OCI-LY1 (cell line): ENCODE measurements at regions not wholly inside any gene's neighbourhood (a gene's known extent, or its start where the extent isn't known, plus 50 kb on each side); places are given as distances from the start of the nearest gene placed in this dataset.

Source experiments
- H2AFZ ChIP-seq: fragments of 200-600 bp; sonication (generic), shearing (Covaris generic); 2 replicates; pipeline ENCODE4 v1.6.0; 2014; ENCODE audit warnings: antibody characterized with exemption, mild to moderate bottlenecking, low read length
- H3F3A ChIP-seq: fragments of 200-600 bp; sonication (generic), shearing (Covaris generic); 2 replicates; pipeline ENCODE4 v1.6.0; 2014; ENCODE audit warnings: mild to moderate bottlenecking, antibody characterized with exemption, low read length, moderate library complexity; ENCODE audit not compliant: insufficient read depth
- H3K27ac ChIP-seq: fragments of 200-600 bp; sonication (generic); 2 replicates; pipeline ENCODE4 v1.5.1; 2014; ENCODE audit warnings: low read length, mixed run types, mild to moderate bottlenecking, low read depth; ENCODE audit not compliant: poor library complexity, severe bottlenecking
- H3K27me3 ChIP-seq: fragments of 200-600 bp; sonication (generic); 2 replicates; pipeline ENCODE4 v1.6.0; 2014; ENCODE audit warnings: antibody characterized with exemption, mild to moderate bottlenecking, low read length, moderate library complexity; ENCODE audit not compliant: insufficient read depth
- H3K36me3 ChIP-seq: fragments of 200-600 bp; sonication (generic); 2 replicates; pipeline ENCODE4 v1.6.1; 2014; ENCODE audit warnings: mild to moderate bottlenecking, antibody characterized with exemption, low read length, moderate library complexity, mixed read lengths; ENCODE audit not compliant: insufficient read depth
- H3K4me1 ChIP-seq: fragments of 200-600 bp; sonication (generic); 2 replicates; pipeline ENCODE4 v1.5.1; 2014; ENCODE audit warnings: mild to moderate bottlenecking, low read length, moderate library complexity; ENCODE audit not compliant: insufficient read depth, severe bottlenecking
- H3K4me2 ChIP-seq: fragments of 200-600 bp; sonication (generic), shearing (Covaris generic); 2 replicates; pipeline ENCODE4 v1.6.1; 2014; ENCODE audit warnings: low read length
- H3K4me3 ChIP-seq: fragments of 200-600 bp; sonication (generic); 2 replicates; pipeline ENCODE4 v1.5.1; 2014; ENCODE audit warnings: low read length, low read depth, mild to moderate bottlenecking, mixed read lengths; ENCODE audit not compliant: poor library complexity, severe bottlenecking
- H3K79me2 ChIP-seq: fragments of 200-600 bp; shearing (Covaris generic); 2 replicates; pipeline ENCODE4 v1.6.1; 2016; ENCODE audit warnings: mixed run types, low read length, mixed read lengths; ENCODE audit not compliant: insufficient read depth
- H3K9ac ChIP-seq: fragments of 200-600 bp; sonication (generic), shearing (Covaris generic); 2 replicates; pipeline ENCODE4 v1.6.1; 2014; ENCODE audit warnings: mild to moderate bottlenecking, low read length, mixed read lengths
- H3K9me2 ChIP-seq: fragments of 200-600 bp; sonication (generic), shearing (Covaris generic); 2 replicates; pipeline ENCODE4 v1.6.1; 2014; ENCODE audit warnings: low read depth, mild to moderate bottlenecking, low read length, mixed read lengths
- H3K9me3 ChIP-seq: fragments of 200-600 bp; shearing (Covaris generic); 2 replicates; pipeline ENCODE4 v1.6.1; 2014; ENCODE audit warnings: low read length, mixed read lengths
- H4K20me1 ChIP-seq: fragments of 200-600 bp; sonication (generic), shearing (Covaris generic); 2 replicates; pipeline ENCODE4 v1.6.0; 2016; ENCODE audit warnings: mild to moderate bottlenecking, low read length; ENCODE audit not compliant: insufficient read depth
- EZH2 ChIP-seq: fragments of 200-600 bp; sonication (generic), shearing (Covaris generic); IDR thresholded peaks from 2 replicates; pipeline ENCODE4 v1.8.0; 2017; ENCODE audit warnings: borderline replicate concordance, mixed run types, mild to moderate bottlenecking, antibody characterized with exemption, low read length, moderate library complexity, mixed read lengths
- TF ChIP-seq, protein P1 (sequence below): fragments of 200-600 bp; sonication (generic), shearing (Covaris generic); IDR thresholded peaks from 2 replicates; pipeline ENCODE4 v1.5.1; 2017; ENCODE audit warnings: mild to moderate bottlenecking, antibody characterized with exemption, low read length, moderate library complexity, mixed read lengths

DNA sequence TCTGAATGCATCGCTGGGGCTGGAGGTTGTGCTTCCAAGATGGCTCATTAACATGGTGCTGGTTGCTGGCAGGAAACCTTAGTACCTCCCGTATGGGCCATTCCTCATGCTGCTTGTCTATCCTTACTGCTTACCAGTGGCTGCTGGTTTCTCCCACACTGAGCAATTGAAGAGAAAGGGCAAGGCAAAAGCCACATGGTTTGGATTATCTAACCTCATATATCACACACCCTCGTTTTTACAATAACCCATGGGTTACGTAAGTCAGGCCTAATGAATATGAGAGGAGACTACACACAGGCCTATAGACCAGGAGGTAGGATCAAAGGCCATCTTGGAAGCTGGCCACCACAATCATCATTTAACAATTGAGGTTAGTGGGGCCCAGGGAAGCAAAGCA, 141.8 kb upstream of the EDNRA start:
- H2AFZ ChIP-seq, result no peak overlapping the region

GRCh38 chr4:147340111-147340510, 140.8 kb upstream of the EDNRA start:
- no peaks in the 10 kb centered on the region for H4K20me1 ChIP-seq
- H3F3A ChIP-seq, result no peaks in the 10 kb centered on the region
- H3K4me3 ChIP-seq, result no peak overlapping the region
- H3K27ac ChIP-seq, result no peak overlapping the region
- no peaks in the 10 kb centered on the region for H3K9me3 ChIP-seq
- no peaks in the 10 kb centered on the region for H3K4me1 ChIP-seq
- H3K79me2 ChIP-seq, result no peaks in the 10 kb centered on the region
- no peak overlapping the region for H3K9ac ChIP-seq
- no peaks in the 10 kb centered on the region for H3K9me2 ChIP-seq
- no peak for TF ChIP-seq EZH2
- TF ChIP-seq, protein P1, sequence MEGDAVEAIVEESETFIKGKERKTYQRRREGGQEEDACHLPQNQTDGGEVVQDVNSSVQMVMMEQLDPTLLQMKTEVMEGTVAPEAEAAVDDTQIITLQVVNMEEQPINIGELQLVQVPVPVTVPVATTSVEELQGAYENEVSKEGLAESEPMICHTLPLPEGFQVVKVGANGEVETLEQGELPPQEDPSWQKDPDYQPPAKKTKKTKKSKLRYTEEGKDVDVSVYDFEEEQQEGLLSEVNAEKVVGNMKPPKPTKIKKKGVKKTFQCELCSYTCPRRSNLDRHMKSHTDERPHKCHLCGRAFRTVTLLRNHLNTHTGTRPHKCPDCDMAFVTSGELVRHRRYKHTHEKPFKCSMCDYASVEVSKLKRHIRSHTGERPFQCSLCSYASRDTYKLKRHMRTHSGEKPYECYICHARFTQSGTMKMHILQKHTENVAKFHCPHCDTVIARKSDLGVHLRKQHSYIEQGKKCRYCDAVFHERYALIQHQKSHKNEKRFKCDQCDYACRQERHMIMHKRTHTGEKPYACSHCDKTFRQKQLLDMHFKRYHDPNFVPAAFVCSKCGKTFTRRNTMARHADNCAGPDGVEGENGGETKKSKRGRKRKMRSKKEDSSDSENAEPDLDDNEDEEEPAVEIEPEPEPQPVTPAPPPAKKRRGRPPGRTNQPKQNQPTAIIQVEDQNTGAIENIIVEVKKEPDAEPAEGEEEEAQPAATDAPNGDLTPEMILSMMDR, result no peak
- H2AFZ ChIP-seq, result no peak overlapping the region
- H3K36me3 ChIP-seq, result no peaks in the 10 kb centered on the region
- no peak overlapping the region for H3K4me2 ChIP-seq
- no peaks in the 10 kb centered on the region for H3K27me3 ChIP-seq

More for the DNA sequence above, 141.8 kb upstream of the EDNRA start:
- Histone ChIP-seq H3K4me3 (no peak overlapping the region), H4K20me1 (no peaks in the 10 kb centered on the region), H3K27ac (no peak overlapping the region), H3K9me2 (no peaks in the 10 kb centered on the region), H3K9me3 (no peaks in the 10 kb centered on the region), H3K4me1 (no peaks in the 10 kb centered on the region), H3K27me3 (no peaks in the 10 kb centered on the region), H3K4me2 (no peak overlapping the region), H3F3A (no peaks in the 10 kb centered on the region), H3K36me3 (no peaks in the 10 kb centered on the region), H3K9ac (no peak overlapping the region), H3K79me2 (no peaks in the 10 kb centered on the region)
- TF ChIP-seq EZH2, result no peak

GRCh38 chr4:147340591-147341120, 140.2 kb upstream of the EDNRA start:
- Histone ChIP-seq H2AFZ (no peak overlapping the region), H3K79me2 (no peaks in the 10 kb centered on the region), H3K4me1 (no peaks in the 10 kb centered on the region), H3K27me3 (no peaks in the 10 kb centered on the region), H3K4me2 (no peak overlapping the region), H3K9ac (no peak overlapping the region), H4K20me1 (no peaks in the 10 kb centered on the region), H3F3A (no peaks in the 10 kb centered on the region), H3K36me3 (no peaks in the 10 kb centered on the region), H3K4me3 (no peak overlapping the region), H3K9me2 (no peaks in the 10 kb centered on the region), H3K27ac (no peak overlapping the region), H3K9me3 (no peaks in the 10 kb centered on the region)
- TF ChIP-seq, protein P1, result no peak
- no peak for TF ChIP-seq EZH2

GRCh38 chr4:147343692-147344091, 137.2 kb upstream of the EDNRA start:
- Histone ChIP-seq H3K4me1 (no peaks in the 10 kb centered on the region), H3K9ac (no peak overlapping the region), H3K27ac (no peak overlapping the region), H3F3A (no peaks in the 10 kb centered on the region), H3K36me3 (no peaks in the 10 kb centered on the region), H3K9me2 (no peaks in the 10 kb centered on the region), H3K4me3 (no peak overlapping the region), H4K20me1 (no peaks in the 10 kb centered on the region), H3K79me2 (no peaks in the 10 kb centered on the region), H3K4me2 (no peak overlapping the region), H2AFZ (no peak overlapping the region), H3K9me3 (no peaks in the 10 kb centered on the region), H3K27me3 (no peaks in the 10 kb centered on the region)
- TF ChIP-seq, protein P1, result no peak
- TF ChIP-seq EZH2, result no peak
